HCT116 (cell line): ENCODE measurements at regions not wholly inside any gene's neighbourhood (a gene's known extent, or its start where the extent isn't known, plus 50 kb on each side); places are given as distances from the start of the nearest gene placed in this dataset.

Experiments
- ATAC-seq: fragments of 200-7000 bp; cut with Tn5 transposase; 2 replicates; pipeline ENCODE4 v1.9.1; 2020; ENCODE audit warnings: mild to moderate bottlenecking, moderate library complexity
- BruUV-seq: library from RNA; stranded (reverse); fragments of 400-500 nt; replicated peaks from 2 replicates; lab custom pipeline; 2021; lab: Mats Ljungman, UMichigan
- CTCF ChIA-PET: fragments of 300-600 bp; sonication (Branson Sonifier 250); formaldehyde crosslinking; loops from one replicate; lab custom pipeline; 2021; ENCODE audit warnings: antibody characterized with exemption; lab: Charles Lee
- POLR2A ChIA-PET: fragments of 300-600, 350-600 bp; sonication (Branson Sonifier 250); formaldehyde crosslinking; loops from one replicate; lab custom pipeline; 2021; ENCODE audit warnings: antibody characterized with exemption; lab: Charles Lee
- RAD21 ChIA-PET, 2 experiments: fragments of 300-600 bp; sonication (Branson Sonifier 250); formaldehyde crosslinking; loops; one replicate each; lab custom pipeline; 2023; ENCODE audit warnings: low total read pairs in 2 of 2; ENCODE audit not compliant: uncharacterized antibody in 2 of 2, unreplicated experiment in 2 of 2, low non-redundant PET in 1 of 2; lab: Charles Lee
- DNase-seq: peaks from one replicate; pipeline ENCODE4 v3.0.0-alpha.2; 2010; ENCODE audit warnings: low read depth, low spot score
- H2AFZ ChIP-seq: fragments of 200-600 bp; shearing (Covaris generic), sonication (generic); 2 replicates; pipeline ENCODE4 v1.6.1; 2017; ENCODE audit warnings: low read depth, mixed run types, mixed read lengths, antibody characterized with exemption, low read length; ENCODE audit not compliant: poor library complexity, severe bottlenecking
- H3K27ac ChIP-seq: 2 replicates; pipeline ENCODE4 v1.5.1; 2012; ENCODE audit warnings: low read depth, low read length
- H3K27me3 ChIP-seq: fragments of 200-600 bp; sonication (generic); 2 replicates; pipeline ENCODE4 v1.6.1; 2016; ENCODE audit warnings: mixed run types, low read length, mixed read lengths; ENCODE audit not compliant: insufficient read depth
- H3K36me3 ChIP-seq, 2 experiments: fragments of 200-500 bp in 1 of 2; fragments of 200-600 bp in 1 of 2; sonication (Bioruptor generic) in 1 of 2; sonication (generic) in 1 of 2; 2 replicates each; pipeline versions ENCODE4 v1.5.1 to v1.6.1; 2014 to 2016; ENCODE audit warnings: low read length in 2 of 2, inconsistent platforms in 1 of 2, mixed read lengths in 1 of 2, mixed run types in 1 of 2; ENCODE audit not compliant: insufficient read depth in 2 of 2, control insufficient read depth in 1 of 2
- H3K4me1 ChIP-seq, 2 experiments: fragments of 200-600 bp in 1 of 2; sonication (generic) in 1 of 2; 2 replicates each; pipeline versions ENCODE4 v1.5.1 to v1.6.1; 2012 to 2017; ENCODE audit warnings: low read length in 2 of 2, inconsistent platforms in 1 of 2, mild to moderate bottlenecking in 1 of 2, mixed read lengths in 1 of 2, mixed run types in 1 of 2, moderate library complexity in 1 of 2; ENCODE audit not compliant: insufficient read depth in 2 of 2, control insufficient read depth in 1 of 2
- H3K4me2 ChIP-seq: fragments of 200-600 bp; sonication (generic); 2 replicates; pipeline ENCODE4 v1.6.1; 2017; ENCODE audit warnings: mixed run types, low read length, mixed read lengths
- H3K4me3 ChIP-seq, 2 experiments: fragments of 200-600 bp in 1 of 2; sonication (generic) in 1 of 2; replicated peaks in 1 of 2; 2 replicates each; pipeline ENCODE4 v1.5.1; 2011 to 2016; ENCODE audit warnings: low read length in 2 of 2, control low read depth in 1 of 2, low read depth in 1 of 2, mild to moderate bottlenecking in 1 of 2, mixed read lengths in 1 of 2, mixed run types in 1 of 2
- H3K79me2 ChIP-seq: fragments of 200-600 bp; sonication (generic); 2 replicates; pipeline ENCODE4 v1.6.1; 2017; ENCODE audit warnings: mild to moderate bottlenecking, mixed run types, low read length, moderate library complexity, mixed read lengths; ENCODE audit not compliant: insufficient read depth
- H3K9ac ChIP-seq: fragments of 200-600 bp; sonication (generic); 2 replicates; pipeline ENCODE4 v1.6.1; 2016; ENCODE audit warnings: low read length, mixed read lengths
- H3K9me2 ChIP-seq: fragments of 200-600 bp; sonication (generic), shearing (Covaris generic); 2 replicates; pipeline ENCODE4 v1.6.1; 2017; ENCODE audit warnings: mixed run types, mild to moderate bottlenecking, moderate library complexity; ENCODE audit not compliant: insufficient read depth
- H3K9me3 ChIP-seq, 2 experiments: fragments of 200-500 bp in 1 of 2; fragments of 200-600 bp in 1 of 2; sonication (Bioruptor generic) in 1 of 2; sonication (generic) in 1 of 2; 2 replicates each; pipeline ENCODE4 v1.6.1; 2014 to 2017; ENCODE audit warnings: low read length in 2 of 2, mixed read lengths in 2 of 2, inconsistent platforms in 1 of 2, low read depth in 1 of 2, mild to moderate bottlenecking in 1 of 2, mixed run types in 1 of 2, moderate library complexity in 1 of 2; ENCODE audit not compliant: control insufficient read depth in 1 of 2, insufficient read depth in 1 of 2
- H4K20me1 ChIP-seq: fragments of 200-600 bp; sonication (generic), shearing (Covaris generic); 2 replicates; pipeline ENCODE4 v1.6.1; 2017; ENCODE audit warnings: mixed run types, mild to moderate bottlenecking, moderate library complexity; ENCODE audit not compliant: insufficient read depth
- EGR1 ChIP-seq: IDR thresholded peaks from 2 replicates; pipeline ENCODE4 v1.6.1; 2012; ENCODE audit warnings: low read depth
- POLR2AphosphoS5 ChIP-seq: IDR thresholded peaks from 2 replicates; pipeline ENCODE4 v1.6.1; 2011; ENCODE audit warnings: mild to moderate bottlenecking, low read depth, low read length, moderate library complexity
- YY1 ChIP-seq: IDR thresholded peaks from 2 replicates; pipeline ENCODE4 v1.6.1; 2011; ENCODE audit warnings: low read length, low read depth, moderate library complexity, mild to moderate bottlenecking; ENCODE audit not compliant: insufficient replicate concordance; ENCODE audit errors: extremely low read depth
- intact Hi-C: fragments of 100-400 bp; cut with micrococcal nuclease; formaldehyde crosslinking; loops from 2 replicates; pipeline ENCODE4 v1.10.0; 2022

DNA sequence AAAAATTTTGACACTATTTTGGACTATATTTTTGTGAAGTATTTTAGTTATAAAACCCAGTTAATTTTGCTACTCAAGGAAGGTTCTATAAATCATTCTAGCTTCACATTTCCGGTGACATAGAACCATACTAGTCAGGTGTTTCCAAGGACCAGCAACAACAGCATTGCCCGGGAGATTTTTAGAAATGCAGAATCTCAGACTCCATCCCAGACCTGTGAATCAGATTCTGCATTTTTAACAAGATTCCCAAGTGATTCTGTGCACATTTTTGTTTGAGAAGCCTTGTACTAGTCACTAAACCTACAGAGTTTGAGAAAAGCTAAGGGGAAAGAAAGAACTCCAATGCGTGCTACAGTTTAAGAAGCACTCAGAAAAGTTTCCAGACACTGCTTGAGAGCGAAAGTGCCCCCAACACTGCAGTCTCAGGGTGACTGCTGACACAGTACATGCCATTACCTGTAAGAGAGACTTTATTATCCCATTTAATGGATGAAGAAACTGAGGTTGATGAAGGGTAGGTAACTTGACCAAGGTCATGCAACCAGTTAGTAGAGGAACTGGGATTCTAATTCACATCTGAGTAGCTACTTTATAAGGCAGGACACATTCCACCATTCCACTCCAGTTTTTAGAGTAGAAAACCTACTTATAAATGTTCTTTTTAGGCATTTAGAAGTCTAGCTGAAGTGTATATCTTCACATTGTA lies 49.7 kb upstream of the USP3 start:
- intact Hi-C loops = no loop called here
- CTCF ChIA-PET = interaction anchor here (1.3 kb wide), 1 partner anchor 12 kb away, joined by 4 read pairs; no protein-coding TSS in a partner anchor

More for the DNA sequence above, 49.7 kb upstream of the USP3 start:
- Histone ChIP-seq H3K9ac (no peak overlapping the region), H4K20me1 (no peaks in the 10 kb centered on the region), H3K4me2 (no peak overlapping the region), H3K4me3 (no peak overlapping the region), H2AFZ (no peak overlapping the region), H3K27me3 (no peaks in the 10 kb centered on the region), H3K79me2 (no peaks in the 10 kb centered on the region), H3K9me3 (no peaks in the 10 kb centered on the region), H3K27ac (no peak overlapping the region), H3K9me2 (no peaks in the 10 kb centered on the region), H3K36me3 (no peaks in the 10 kb centered on the region), H3K4me1 (no peaks in the 10 kb centered on the region)
- TF ChIP-seq EGR1 (no peak), YY1 (no peak), POLR2AphosphoS5 (no peak)
- no TSS peak for BruUV-seq
- ATAC-seq (no peak), DNase-seq (no peak)
- POLR2A ChIA-PET = no interaction called here
- RAD21 ChIA-PET = no interaction called here
